ENCODE measurements at regions not wholly inside any gene's neighbourhood (a gene's known extent, or its start where the extent isn't known, plus 50 kb on each side); places are given as distances from the start of the nearest gene placed in this dataset.
"Not testable (repeated sequence)": the region's sequence is repeated elsewhere in the genome, so short reads cannot be mapped to it uniquely, and the experiment has no call there.

DNA sequence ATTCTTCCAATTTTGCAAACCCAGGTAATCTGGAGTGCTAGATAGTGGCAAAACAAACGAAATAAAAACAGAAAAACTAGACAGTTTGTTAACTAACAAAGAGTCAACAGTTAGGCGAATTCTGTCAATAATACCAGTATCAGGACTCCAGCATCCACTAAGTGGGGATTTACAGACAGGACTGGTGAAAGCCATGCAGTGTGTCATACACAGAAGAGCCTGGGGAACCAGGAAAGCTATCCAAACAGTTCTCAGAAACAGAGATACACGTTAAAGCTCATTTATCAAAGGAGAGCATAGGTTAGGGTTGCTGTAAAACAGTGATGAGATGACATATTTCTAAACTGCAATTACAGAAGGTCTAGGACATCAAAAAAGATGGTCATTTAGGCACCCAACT, 203.7 kb upstream of the KIF2B start (continued):
- no peak for TF ChIP-seq IKZF3 (tag by site-specific recombination; IDR thresholded peaks at IDR 0.05)
- no peak for TF ChIP-seq ZNF221 (tag by site-specific recombination; IDR thresholded peaks at IDR 0.05; ENCODE audit: borderline replicate concordance)
- TF ChIP-seq ZNF433 (tag by site-specific recombination; IDR thresholded peaks at IDR 0.05; ENCODE audit: low read depth) = no peak
- TF ChIP-seq, protein P1, sequence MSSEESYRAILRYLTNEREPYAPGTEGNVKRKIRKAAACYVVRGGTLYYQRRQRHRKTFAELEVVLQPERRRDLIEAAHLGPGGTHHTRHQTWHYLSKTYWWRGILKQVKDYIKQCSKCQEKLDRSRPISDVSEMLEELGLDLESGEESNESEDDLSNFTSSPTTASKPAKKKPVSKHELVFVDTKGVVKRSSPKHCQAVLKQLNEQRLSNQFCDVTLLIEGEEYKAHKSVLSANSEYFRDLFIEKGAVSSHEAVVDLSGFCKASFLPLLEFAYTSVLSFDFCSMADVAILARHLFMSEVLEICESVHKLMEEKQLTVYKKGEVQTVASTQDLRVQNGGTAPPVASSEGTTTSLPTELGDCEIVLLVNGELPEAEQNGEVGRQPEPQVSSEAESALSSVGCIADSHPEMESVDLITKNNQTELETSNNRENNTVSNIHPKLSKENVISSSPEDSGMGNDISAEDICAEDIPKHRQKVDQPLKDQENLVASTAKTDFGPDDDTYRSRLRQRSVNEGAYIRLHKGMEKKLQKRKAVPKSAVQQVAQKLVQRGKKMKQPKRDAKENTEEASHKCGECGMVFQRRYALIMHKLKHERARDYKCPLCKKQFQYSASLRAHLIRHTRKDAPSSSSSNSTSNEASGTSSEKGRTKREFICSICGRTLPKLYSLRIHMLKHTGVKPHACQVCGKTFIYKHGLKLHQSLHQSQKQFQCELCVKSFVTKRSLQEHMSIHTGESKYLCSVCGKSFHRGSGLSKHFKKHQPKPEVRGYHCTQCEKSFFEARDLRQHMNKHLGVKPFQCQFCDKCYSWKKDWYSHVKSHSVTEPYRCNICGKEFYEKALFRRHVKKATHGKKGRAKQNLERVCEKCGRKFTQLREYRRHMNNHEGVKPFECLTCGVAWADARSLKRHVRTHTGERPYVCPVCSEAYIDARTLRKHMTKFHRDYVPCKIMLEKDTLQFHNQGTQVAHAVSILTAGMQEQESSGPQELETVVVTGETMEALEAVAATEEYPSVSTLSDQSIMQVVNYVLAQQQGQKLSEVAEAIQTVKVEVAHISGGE (tag by site-specific recombination; conservative IDR thresholded peaks at IDR 0.05; ENCODE audit: low read depth) = no peak
- no peak for TF ChIP-seq ZNF133 (tag by site-specific recombination; IDR thresholded peaks at IDR 0.05)
- TF ChIP-seq, protein P2, sequence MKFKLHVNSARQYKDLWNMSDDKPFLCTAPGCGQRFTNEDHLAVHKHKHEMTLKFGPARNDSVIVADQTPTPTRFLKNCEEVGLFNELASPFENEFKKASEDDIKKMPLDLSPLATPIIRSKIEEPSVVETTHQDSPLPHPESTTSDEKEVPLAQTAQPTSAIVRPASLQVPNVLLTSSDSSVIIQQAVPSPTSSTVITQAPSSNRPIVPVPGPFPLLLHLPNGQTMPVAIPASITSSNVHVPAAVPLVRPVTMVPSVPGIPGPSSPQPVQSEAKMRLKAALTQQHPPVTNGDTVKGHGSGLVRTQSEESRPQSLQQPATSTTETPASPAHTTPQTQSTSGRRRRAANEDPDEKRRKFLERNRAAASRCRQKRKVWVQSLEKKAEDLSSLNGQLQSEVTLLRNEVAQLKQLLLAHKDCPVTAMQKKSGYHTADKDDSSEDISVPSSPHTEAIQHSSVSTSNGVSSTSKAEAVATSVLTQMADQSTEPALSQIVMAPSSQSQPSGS (tag by site-specific recombination; IDR thresholded peaks at IDR 0.05; ENCODE audit: low read depth) = no peak

DNA sequence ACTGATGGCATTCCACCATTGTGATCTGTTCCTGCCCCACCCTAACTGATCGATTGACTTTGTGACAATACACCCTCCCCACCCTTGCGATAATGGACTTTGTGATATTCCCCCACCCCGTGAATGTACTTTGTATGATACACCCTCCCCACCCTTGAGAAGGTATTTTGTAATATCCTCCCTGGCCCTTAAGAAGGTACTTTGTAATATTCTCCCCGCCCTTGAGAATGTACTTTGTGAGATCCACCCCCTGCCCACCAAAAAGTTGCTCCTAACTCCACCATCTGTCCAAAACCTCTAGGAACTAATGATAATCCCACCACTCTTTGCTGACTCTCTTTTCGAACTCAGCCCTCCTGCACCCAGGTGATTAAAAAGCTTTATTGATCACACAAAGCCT, 214.5 kb upstream of the KIF2B start:
- H3K27ac ChIP-seq (ENCODE audit: extremely low read depth, low read depth, low read length); H3K9me3 ChIP-seq (ENCODE audit: control insufficient read depth, insufficient read depth, low read depth, low read length); POLR2A ChIA-PET; H3K36me3 ChIP-seq (ENCODE audit: control insufficient read depth in 2 of 2, insufficient read depth in 1 of 2, low read length in 2 of 2); CTCF ChIA-PET; H3K4me1 ChIP-seq (ENCODE audit: control insufficient read depth, insufficient read depth, low read length); H3K4me3 ChIP-seq (ENCODE audit: low read depth, low read length): not testable (repeated sequence)

DNA sequence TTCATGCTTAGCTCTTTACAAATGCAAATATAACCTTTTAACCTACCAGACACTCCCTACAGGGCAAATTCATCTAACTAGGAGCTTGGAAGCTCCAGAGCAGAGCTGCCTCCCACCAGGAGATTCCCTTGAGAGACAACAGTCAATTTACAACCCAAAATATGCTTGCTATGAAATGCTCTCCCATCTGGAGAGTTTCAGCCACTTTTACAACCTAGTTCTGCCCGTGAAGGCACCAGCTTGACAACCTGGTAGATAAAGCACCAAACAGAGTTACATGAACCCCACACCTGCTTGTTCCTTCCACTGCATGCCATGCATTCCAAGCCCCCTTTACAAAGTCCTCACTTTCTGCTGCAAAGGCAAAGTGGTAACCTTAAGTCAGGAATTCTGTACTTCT, 215.3 kb upstream of the KIF2B start:
- TF ChIP-seq SP3 (tag by site-specific recombination; IDR thresholded peaks at IDR 0.05) (no peak), SCRT2 (tag by site-specific recombination; IDR thresholded peaks at IDR 0.05) (no peak), ZNF214 (tag by site-specific recombination; IDR thresholded peaks at IDR 0.05; ENCODE audit: borderline replicate concordance) (no peak), SP2 (tag by site-specific recombination; IDR thresholded peaks at IDR 0.05) (no peak), ZNF626 (tag by site-specific recombination; IDR thresholded peaks at IDR 0.05) (no peak), ZNF266 (tag by site-specific recombination; IDR thresholded peaks at IDR 0.05; ENCODE audit: low read depth) (no peak), ZNF19 (tag by site-specific recombination; IDR thresholded peaks at IDR 0.05; ENCODE audit: low read depth) (no peak), GLI2 (tag by site-specific recombination; IDR thresholded peaks at IDR 0.05; ENCODE audit: borderline replicate concordance, low read depth) (no peak)
- TF ChIP-seq, protein P3, sequence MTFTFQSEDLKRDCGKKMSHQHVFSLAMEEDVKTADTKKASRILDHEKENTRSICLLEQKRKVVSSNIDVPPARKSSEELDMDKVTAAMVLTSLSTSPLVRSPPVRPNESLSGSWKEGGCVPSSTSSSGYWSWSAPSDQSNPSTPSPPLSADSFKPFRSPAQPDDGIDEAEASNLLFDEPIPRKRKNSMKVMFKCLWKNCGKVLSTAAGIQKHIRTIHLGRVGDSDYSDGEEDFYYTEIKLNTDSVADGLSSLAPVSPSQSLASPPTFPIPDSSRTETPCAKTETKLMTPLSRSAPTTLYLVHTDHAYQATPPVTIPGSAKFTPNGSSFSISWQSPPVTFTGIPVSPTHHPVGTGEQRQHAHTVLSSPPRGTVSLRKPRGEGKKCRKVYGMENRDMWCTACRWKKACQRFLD (tag by site-specific recombination; IDR thresholded peaks at IDR 0.05) = no peak
- TF ChIP-seq, protein P4, sequence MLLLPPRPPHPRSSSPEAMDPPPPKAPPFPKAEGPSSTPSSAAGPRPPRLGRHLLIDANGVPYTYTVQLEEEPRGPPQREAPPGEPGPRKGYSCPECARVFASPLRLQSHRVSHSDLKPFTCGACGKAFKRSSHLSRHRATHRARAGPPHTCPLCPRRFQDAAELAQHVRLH (tag by site-specific recombination; IDR thresholded peaks at IDR 0.05) = no peak
- TF ChIP-seq, protein P5, sequence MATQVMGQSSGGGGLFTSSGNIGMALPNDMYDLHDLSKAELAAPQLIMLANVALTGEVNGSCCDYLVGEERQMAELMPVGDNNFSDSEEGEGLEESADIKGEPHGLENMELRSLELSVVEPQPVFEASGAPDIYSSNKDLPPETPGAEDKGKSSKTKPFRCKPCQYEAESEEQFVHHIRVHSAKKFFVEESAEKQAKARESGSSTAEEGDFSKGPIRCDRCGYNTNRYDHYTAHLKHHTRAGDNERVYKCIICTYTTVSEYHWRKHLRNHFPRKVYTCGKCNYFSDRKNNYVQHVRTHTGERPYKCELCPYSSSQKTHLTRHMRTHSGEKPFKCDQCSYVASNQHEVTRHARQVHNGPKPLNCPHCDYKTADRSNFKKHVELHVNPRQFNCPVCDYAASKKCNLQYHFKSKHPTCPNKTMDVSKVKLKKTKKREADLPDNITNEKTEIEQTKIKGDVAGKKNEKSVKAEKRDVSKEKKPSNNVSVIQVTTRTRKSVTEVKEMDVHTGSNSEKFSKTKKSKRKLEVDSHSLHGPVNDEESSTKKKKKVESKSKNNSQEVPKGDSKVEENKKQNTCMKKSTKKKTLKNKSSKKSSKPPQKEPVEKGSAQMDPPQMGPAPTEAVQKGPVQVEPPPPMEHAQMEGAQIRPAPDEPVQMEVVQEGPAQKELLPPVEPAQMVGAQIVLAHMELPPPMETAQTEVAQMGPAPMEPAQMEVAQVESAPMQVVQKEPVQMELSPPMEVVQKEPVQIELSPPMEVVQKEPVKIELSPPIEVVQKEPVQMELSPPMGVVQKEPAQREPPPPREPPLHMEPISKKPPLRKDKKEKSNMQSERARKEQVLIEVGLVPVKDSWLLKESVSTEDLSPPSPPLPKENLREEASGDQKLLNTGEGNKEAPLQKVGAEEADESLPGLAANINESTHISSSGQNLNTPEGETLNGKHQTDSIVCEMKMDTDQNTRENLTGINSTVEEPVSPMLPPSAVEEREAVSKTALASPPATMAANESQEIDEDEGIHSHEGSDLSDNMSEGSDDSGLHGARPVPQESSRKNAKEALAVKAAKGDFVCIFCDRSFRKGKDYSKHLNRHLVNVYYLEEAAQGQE (tag by site-specific recombination; IDR thresholded peaks at IDR 0.05) = no peak
- TF ChIP-seq, protein P6, sequence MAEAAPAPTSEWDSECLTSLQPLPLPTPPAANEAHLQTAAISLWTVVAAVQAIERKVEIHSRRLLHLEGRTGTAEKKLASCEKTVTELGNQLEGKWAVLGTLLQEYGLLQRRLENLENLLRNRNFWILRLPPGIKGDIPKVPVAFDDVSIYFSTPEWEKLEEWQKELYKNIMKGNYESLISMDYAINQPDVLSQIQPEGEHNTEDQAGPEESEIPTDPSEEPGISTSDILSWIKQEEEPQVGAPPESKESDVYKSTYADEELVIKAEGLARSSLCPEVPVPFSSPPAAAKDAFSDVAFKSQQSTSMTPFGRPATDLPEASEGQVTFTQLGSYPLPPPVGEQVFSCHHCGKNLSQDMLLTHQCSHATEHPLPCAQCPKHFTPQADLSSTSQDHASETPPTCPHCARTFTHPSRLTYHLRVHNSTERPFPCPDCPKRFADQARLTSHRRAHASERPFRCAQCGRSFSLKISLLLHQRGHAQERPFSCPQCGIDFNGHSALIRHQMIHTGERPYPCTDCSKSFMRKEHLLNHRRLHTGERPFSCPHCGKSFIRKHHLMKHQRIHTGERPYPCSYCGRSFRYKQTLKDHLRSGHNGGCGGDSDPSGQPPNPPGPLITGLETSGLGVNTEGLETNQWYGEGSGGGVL (tag by site-specific recombination; IDR thresholded peaks at IDR 0.05) = no peak
- ChIA-PET POLR2A (no interaction called here), CTCF (interaction anchor here (0.6 kb wide), 1 partner anchor 737 kb away, joined by 3 read pairs; no protein-coding TSS in a partner anchor)
- no peak overlapping the region for H3K27ac ChIP-seq (ENCODE audit: extremely low read depth, low read depth, low read length)
- no peaks in the 10 kb centered on the region for H3K9me3 ChIP-seq (ENCODE audit: control insufficient read depth, insufficient read depth, low read depth, low read length)
- H3K4me1 ChIP-seq (ENCODE audit: control insufficient read depth, insufficient read depth, low read length) = no peaks in the 10 kb centered on the region
- no peak overlapping the region for H3K4me3 ChIP-seq (ENCODE audit: low read depth, low read length)
- no peaks in the 10 kb centered on the region for H3K36me3 ChIP-seq (ENCODE audit: control insufficient read depth in 2 of 2, insufficient read depth in 1 of 2, low read length in 2 of 2)
